Endothelial cell of umbilical vein (primary cell): ENCODE measurements at regions not wholly inside any gene's neighbourhood (a gene's known extent, or its start where the extent isn't known, plus 50 kb on each side); places are given as distances from the start of the nearest gene placed in this dataset.

Experiments used
- BruUV-seq: library from RNA; stranded (reverse); fragments of 400-500 nt; replicated peaks from 2 replicates; lab custom pipeline; 2021; lab: Mats Ljungman, UMichigan
- CTCF ChIA-PET: fragments of 300-600, 350-600 bp; sonication (Branson Sonifier 250); formaldehyde crosslinking; loops from one replicate; lab custom pipeline; 2021; ENCODE audit warnings: antibody characterized with exemption, inconsistent platforms; lab: Charles Lee
- POLR2A ChIA-PET: fragments of 300-600, 350-600 bp; sonication (Branson Sonifier 250); formaldehyde crosslinking; loops from one replicate; lab custom pipeline; 2021; ENCODE audit warnings: antibody characterized with exemption, inconsistent platforms; lab: Charles Lee
- DNase-seq: peaks from one replicate; pipeline ENCODE4 v3.0.0-alpha.2; 2011; ENCODE audit warnings: low read depth, low spot score
- FAIRE-seq: peaks from 2 replicates; lab custom pipeline; 2011; peaks lifted over from hg19 to GRCh38; lab: Jason Lieb, UNC
- H2AFZ ChIP-seq: 2 replicates; pipeline ENCODE4 v1.6.0; 2012; ENCODE audit warnings: low read depth, low read length, control low read depth, inconsistent platforms
- H3K27ac ChIP-seq: 2 replicates; pipeline ENCODE4 v1.5.1; 2011; ENCODE audit warnings: low read depth, mild to moderate bottlenecking, control low read depth, low read length, moderate library complexity; ENCODE audit not compliant: insufficient read depth
- H3K27me3 ChIP-seq, 2 experiments: 2 replicates each; pipeline versions ENCODE4 v1.6.0 to v1.6.1; 2011; ENCODE audit warnings: low read length in 2 of 2, mixed read lengths in 1 of 2; ENCODE audit not compliant: control insufficient read depth in 2 of 2, insufficient read depth in 2 of 2
- H3K36me3 ChIP-seq, 2 experiments: 2 replicates in 1 of 2; 3 replicates in 1 of 2; pipeline ENCODE4 v1.5.1; 2011; ENCODE audit warnings: low read length in 2 of 2, mild to moderate bottlenecking in 1 of 2, moderate library complexity in 1 of 2; ENCODE audit not compliant: control insufficient read depth in 2 of 2, insufficient read depth in 2 of 2; ENCODE audit errors: extremely low read depth in 1 of 2
- H3K4me1 ChIP-seq: 3 replicates; pipeline ENCODE4 v1.5.1; 2011; ENCODE audit warnings: mild to moderate bottlenecking, low read length; ENCODE audit not compliant: control insufficient read depth, insufficient read depth; ENCODE audit errors: extremely low read depth
- H3K4me2 ChIP-seq: 2 replicates; pipeline ENCODE4 v1.6.1; 2011; ENCODE audit warnings: low read length, control low read depth, mixed read lengths; ENCODE audit not compliant: insufficient read depth
- H3K4me3 ChIP-seq, 3 experiments: fragments of 200-600 bp in 1 of 3; sonication (generic), shearing (Covaris generic) in 1 of 3; replicated peaks in 1 of 3; 2 replicates each; pipeline ENCODE4 v1.5.1; 2011 to 2016; ENCODE audit warnings: control low read depth in 3 of 3, low read length in 3 of 3, mild to moderate bottlenecking in 2 of 3, inconsistent platforms in 1 of 3, low read depth in 1 of 3, moderate library complexity in 1 of 3; ENCODE audit not compliant: insufficient read depth in 1 of 3
- H3K79me2 ChIP-seq: 2 replicates; pipeline ENCODE4 v1.6.0; 2012; ENCODE audit warnings: low read length, inconsistent platforms; ENCODE audit not compliant: control insufficient read depth, insufficient read depth
- H3K9ac ChIP-seq: replicated peaks from 2 replicates; pipeline ENCODE3; 2011; ENCODE audit warnings: low read length, control low read depth; ENCODE audit not compliant: insufficient read depth; ENCODE audit errors: extremely low read depth
- H3K9me1 ChIP-seq: replicated peaks from 3 replicates; pipeline ENCODE4 v1.6.0; 2011; ENCODE audit warnings: mild to moderate bottlenecking, low read length; ENCODE audit not compliant: control insufficient read depth, insufficient read depth; ENCODE audit errors: extremely low read depth
- H3K9me3 ChIP-seq: replicated peaks from 2 replicates; pipeline ENCODE4 v1.5.1; 2012; ENCODE audit warnings: low read length, inconsistent platforms; ENCODE audit not compliant: control insufficient read depth, insufficient read depth
- H4K20me1 ChIP-seq: replicated peaks from 2 replicates; pipeline ENCODE3; 2011; ENCODE audit warnings: mild to moderate bottlenecking, low read length; ENCODE audit not compliant: control insufficient read depth, insufficient read depth; ENCODE audit errors: extremely low read depth
- EZH2 ChIP-seq: IDR thresholded peaks from 2 replicates; pipeline ENCODE4 v1.6.1; 2012; ENCODE audit warnings: borderline replicate concordance, low read depth, mild to moderate bottlenecking, moderate library complexity, low read length, inconsistent platforms; ENCODE audit not compliant: severe bottlenecking
- FOS ChIP-seq: IDR thresholded peaks from 2 replicates; pipeline ENCODE4 v1.6.1; 2011; ENCODE audit warnings: mild to moderate bottlenecking, low read length, moderate library complexity, borderline replicate concordance; ENCODE audit not compliant: insufficient read depth
- GATA2 ChIP-seq: IDR thresholded peaks from 2 replicates; pipeline ENCODE4 v1.7.0; 2011; ENCODE audit warnings: low read depth, mild to moderate bottlenecking, moderate library complexity, mixed read lengths, low read length; ENCODE audit not compliant: insufficient read length, insufficient read depth
- JUN ChIP-seq: IDR thresholded peaks from 2 replicates; pipeline ENCODE4 v1.6.1; 2011; ENCODE audit warnings: borderline replicate concordance, low read depth; ENCODE audit not compliant: insufficient read length, insufficient read depth
- MYC ChIP-seq: IDR thresholded peaks from one replicate; pipeline ENCODE4 v1.6.1; 2011; ENCODE audit warnings: mild to moderate bottlenecking, low read depth, low read length
- POLR2A ChIP-seq: IDR thresholded peaks from 2 replicates; pipeline ENCODE4 v1.6.1; 2012; ENCODE audit warnings: low read depth, mild to moderate bottlenecking, control low read depth, low read length
- POLR2AphosphoS5 ChIP-seq: IDR thresholded peaks from 2 replicates; pipeline ENCODE4 v1.6.1; 2012; ENCODE audit warnings: low read depth, mild to moderate bottlenecking, control low read depth, low read length, moderate library complexity; ENCODE audit not compliant: insufficient read depth
- dilution Hi-C: fragments of 300-500 bp; cut with MboI; formaldehyde crosslinking; loops from one replicate; pipeline ENCODE4 v1.15.0; 2019; ENCODE audit warnings: low sequenced_read_pairs; ENCODE audit not compliant: extremely low pct_ligation_motif_present
- intact Hi-C: fragments of 100-400 bp; cut with micrococcal nuclease; formaldehyde crosslinking; loops from one replicate; pipeline ENCODE4 v1.10.0; 2022
- TF ChIP-seq, protein P1 (sequence below), 2 donors: IDR thresholded peaks; 1 replicate in 1 of 2; 2 replicates in 1 of 2; pipeline ENCODE4 v1.5.1; 2011; ENCODE audit warnings: low read length in 2 of 2, mild to moderate bottlenecking in 2 of 2, moderate library complexity in 2 of 2, control low read depth in 1 of 2, inconsistent platforms in 1 of 2, low read depth in 1 of 2; ENCODE audit not compliant: insufficient read depth in 1 of 2; ENCODE audit errors: extremely low read depth in 1 of 2
- TF ChIP-seq, protein P2 (sequence below): IDR thresholded peaks from 2 replicates; pipeline ENCODE4 v1.6.1; 2011; ENCODE audit not compliant: insufficient read depth, insufficient read length

DNA sequence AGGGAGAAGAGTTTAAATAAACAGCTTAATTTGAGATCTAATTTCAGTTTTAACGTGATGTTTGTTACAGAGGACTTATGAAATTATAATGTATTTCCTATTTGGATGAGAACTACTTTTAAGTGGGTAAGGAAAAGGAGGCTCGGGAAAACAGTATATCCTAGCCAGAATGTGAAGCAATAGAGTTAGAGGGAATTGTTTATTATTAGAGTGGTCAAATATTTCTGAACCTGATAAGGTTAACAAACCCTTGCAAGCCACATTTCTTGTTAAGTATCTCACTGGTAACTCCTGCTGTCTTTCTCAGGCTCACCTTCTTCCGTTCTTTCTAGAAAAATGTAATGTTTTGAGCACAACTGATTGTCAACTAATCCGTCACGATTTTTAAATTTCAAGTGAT lies 335.1 kb upstream of the MBL2 start:
- FAIRE-seq (no peak), DNase-seq (no peak)
- H3K9me1 ChIP-seq = no peaks in the 10 kb centered on the region
- H3K9ac ChIP-seq = no peak overlapping the region
- POLR2A ChIA-PET = no interaction called here
- H3K27me3 ChIP-seq = no peaks in the 10 kb centered on the region
- no peak overlapping the region for H3K27ac ChIP-seq
- H3K79me2 ChIP-seq = no peaks in the 10 kb centered on the region
- TF ChIP-seq MYC (no peak), JUN (no peak), POLR2AphosphoS5 (no peak), FOS (no peak), GATA2 (no peak), EZH2 (no peak), POLR2A (no peak)
- TF ChIP-seq, protein P1, sequence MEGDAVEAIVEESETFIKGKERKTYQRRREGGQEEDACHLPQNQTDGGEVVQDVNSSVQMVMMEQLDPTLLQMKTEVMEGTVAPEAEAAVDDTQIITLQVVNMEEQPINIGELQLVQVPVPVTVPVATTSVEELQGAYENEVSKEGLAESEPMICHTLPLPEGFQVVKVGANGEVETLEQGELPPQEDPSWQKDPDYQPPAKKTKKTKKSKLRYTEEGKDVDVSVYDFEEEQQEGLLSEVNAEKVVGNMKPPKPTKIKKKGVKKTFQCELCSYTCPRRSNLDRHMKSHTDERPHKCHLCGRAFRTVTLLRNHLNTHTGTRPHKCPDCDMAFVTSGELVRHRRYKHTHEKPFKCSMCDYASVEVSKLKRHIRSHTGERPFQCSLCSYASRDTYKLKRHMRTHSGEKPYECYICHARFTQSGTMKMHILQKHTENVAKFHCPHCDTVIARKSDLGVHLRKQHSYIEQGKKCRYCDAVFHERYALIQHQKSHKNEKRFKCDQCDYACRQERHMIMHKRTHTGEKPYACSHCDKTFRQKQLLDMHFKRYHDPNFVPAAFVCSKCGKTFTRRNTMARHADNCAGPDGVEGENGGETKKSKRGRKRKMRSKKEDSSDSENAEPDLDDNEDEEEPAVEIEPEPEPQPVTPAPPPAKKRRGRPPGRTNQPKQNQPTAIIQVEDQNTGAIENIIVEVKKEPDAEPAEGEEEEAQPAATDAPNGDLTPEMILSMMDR (IDR thresholded peaks at IDR 0.05; ENCODE audit: extremely low read depth in 1 of 2, insufficient read depth in 1 of 2, low read depth in 1 of 2, low read length in 2 of 2) = no peak
- TF ChIP-seq, protein P2, sequence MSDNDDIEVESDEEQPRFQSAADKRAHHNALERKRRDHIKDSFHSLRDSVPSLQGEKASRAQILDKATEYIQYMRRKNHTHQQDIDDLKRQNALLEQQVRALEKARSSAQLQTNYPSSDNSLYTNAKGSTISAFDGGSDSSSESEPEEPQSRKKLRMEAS = no peak
- H2AFZ ChIP-seq = no peak overlapping the region
- intact Hi-C loops = no loop called here
- CTCF ChIA-PET = no interaction called here
- BruUV-seq = no TSS peak
- no peaks in the 10 kb centered on the region for H3K9me3 ChIP-seq
- H3K4me2 ChIP-seq = no peak overlapping the region
- dilution Hi-C loops = no loop called here
- H4K20me1 ChIP-seq = no peaks in the 10 kb centered on the region
- no peaks in the 10 kb centered on the region for H3K36me3 ChIP-seq
- H3K4me1 ChIP-seq = no peaks in the 10 kb centered on the region
- no peak overlapping the region for H3K4me3 ChIP-seq
